ENCODE measurements at regions not wholly inside any gene's neighbourhood (a gene's known extent, or its start where the extent isn't known, plus 50 kb on each side); places are given as distances from the start of the nearest gene placed in this dataset.

DNA sequence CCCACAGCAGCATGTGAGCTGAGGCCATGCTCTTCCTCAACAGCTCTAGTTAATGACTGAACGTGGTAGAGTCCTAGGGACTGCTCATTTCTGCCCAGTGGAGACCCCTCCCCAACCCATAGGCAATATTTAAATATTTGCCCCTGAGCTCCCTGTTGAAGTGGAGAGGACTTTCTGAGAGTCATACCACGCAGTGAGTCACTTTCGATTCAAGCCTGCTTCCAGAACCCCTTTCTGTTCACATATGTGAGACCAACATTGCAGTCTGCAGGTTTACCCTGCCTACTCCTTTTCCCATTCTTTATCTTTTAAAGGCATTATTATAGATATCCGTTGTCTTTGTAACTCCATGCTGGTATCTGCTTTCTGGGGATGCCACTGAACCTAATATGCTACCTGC is 946.3 kb downstream of the JRKL start:
- FAIRE-seq, result no peak

DNA sequence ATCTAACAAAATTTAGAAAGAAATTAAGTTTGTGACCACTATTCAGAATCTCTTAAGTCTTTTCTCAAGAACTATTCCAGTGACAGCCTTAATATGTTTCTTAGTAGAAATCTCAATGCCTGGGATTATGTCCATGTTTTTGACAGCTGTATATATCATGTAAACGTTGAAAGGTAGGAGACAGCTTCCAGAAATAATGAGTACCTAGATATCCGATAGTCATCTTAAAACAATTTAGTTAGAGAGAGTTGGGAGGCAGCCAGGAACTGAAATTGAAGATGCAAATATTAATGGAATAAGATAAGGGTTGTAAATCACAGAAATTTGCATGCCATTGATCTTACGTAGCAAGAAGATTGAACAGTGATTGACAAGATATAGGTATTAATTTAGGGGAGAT is 955.2 kb downstream of the JRKL start:
- FAIRE-seq, result no peak

DNA sequence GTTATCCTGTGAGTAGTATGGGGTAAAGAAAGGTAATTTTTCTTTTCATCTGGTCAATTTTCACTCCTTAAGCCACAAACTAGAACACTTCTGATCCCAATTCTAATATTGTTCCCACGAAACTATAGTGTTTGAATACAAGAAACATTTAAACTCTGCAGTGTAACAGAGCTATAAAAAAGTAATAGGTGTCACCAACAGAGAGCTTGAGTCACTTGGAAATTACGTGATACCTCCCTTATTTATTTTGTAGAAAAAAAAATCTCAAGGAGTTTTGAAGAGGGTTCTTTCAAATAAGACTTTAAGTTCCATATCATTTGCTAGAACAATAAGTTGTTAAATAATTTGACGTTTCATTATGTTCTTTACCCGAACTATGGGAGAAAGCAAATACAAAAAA is 959.4 kb downstream of the JRKL start:
- FAIRE-seq, result no peak

DNA sequence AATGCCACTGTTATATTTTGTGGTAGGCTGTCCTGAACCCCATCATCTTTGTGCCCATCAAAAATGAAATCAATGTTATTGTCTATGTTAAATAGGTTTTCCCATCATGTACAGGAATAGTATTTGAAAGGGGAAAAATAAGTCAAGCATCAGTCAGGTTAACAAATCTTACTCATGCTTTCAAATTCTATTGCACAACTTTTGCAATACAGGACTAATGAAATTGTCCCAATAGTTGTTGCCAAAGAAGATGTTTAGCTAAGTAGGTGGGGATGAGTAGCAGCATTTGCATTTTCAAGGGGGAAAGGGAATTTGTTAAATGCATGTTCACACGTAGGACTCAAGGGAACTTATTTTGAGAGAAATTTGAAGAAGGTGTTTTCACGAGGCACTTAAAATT is 962.1 kb downstream of the JRKL start:
- no peak for FAIRE-seq

DNA sequence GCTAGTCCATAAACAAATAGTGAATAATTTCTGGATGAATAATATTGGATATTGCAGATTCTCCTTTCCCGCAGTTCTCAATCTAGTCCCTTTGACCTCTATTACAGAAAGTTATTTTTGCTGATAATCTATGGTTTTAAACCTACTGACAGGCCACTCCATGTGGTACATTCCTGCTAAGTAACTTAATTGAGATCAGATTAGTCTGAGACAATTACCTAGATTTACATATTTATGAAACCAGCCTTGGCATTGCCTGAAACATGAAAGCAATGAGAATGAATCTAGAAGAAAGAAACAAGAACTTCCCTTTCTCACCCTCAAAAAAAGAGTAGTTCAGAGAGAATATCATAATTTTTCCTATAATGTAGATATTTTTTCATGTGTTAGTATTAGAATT is 964.2 kb downstream of the JRKL start:
- FAIRE-seq, result no peak

DNA sequence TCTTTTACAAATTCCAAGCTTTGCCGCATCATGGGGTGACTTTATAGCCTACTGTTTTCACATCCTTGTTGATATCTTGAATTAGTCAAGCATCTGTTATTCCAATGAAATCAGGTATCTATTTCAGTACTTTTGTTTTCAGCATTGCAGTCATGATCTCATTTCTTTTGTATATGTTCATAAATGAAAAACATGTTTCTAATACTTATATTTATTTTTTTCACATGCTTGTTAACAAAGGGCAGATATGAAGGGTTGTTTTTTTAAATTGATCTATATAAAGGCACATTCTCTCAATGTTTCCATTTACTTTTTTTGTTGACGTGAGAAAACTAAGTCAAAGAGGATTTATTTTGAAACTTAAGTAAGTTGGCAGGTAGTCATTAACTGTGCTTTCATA is 964.8 kb downstream of the JRKL start:
- no peak for FAIRE-seq

DNA sequence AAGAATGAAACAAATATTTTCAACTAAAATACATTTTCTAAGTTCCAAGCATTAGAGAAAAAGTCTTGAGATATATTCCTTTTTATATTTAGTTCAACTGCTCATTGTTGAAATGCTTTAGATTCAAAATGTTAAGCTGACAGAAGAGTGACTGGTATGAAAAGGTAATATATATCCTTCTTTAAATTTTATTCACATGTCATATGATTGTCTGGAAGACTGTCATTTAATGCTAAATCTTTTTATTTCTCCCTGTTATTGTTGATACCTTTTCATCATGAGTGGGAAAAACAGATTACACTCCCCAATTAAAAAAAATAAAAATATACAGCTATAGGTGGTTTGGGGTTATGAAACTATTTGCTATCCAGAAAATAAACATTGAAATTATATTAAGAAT is 965.4 kb downstream of the JRKL start:
- FAIRE-seq, result no peak

DNA sequence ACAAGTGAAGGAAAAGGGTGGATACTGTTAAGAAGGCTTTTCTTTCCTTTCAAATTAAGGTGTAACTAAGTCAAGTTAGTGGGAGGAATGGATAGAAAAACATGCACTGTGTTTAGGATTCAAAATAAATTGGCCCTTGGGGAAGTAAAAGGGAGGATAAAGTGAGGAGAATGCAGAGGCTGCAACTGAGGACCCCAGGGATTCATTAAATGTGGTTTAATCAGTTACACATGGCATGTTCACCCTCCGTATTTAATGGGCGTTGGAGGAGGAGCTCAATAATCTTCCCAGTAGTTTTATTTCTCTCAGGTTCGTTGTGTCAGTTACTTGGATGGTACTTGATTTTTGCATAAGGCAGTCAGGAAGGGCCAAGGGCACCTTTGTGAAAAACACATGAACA is 966.3 kb downstream of the JRKL start:
- FAIRE-seq, result no peak

DNA sequence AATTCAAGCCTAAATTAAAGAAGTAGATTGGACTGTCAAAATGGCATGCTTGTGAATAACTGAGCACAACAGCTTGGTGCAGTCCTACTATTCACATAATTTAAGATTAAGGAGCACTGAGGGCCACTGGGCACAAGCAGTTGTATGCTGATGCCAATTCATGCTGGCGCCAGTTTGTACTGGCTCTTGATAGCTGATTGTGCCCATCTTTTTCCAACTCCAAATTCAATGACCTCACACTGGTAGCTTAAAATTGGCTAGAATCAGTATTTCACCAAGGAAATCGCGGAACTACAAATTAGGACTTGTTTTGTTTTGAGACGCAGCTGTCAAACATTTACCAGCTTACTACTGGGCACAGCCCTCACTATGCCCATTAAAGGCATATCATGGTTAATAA is 969.2 kb downstream of the JRKL start:
- no peak for FAIRE-seq

DNA sequence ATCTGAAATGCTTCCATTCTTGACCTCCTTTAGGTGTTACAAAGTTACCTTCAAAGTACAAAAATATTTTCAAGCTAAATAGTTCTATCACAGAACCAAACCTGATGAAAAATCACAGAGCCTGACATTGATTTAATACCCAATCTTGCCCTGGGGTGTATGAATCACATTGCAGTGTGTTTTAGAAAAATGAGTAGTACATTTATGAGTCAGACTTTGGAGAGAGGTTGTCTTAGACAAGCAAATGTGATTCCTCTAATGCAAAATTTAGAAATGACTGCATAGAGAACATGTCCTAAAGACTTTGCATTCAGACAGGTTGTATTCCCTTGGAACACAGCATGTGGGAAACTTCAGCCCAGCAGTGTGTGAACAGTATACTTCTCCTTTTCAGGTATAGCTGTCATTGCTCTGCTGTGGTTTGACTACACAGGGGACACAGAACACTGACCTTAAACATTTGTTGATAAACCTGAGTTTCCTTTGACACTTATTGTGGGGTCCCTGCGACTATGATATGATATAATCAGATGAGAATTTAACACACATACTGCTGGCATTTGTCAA is 972.1 kb downstream of the JRKL start:
- FAIRE-seq, result no peak

DNA sequence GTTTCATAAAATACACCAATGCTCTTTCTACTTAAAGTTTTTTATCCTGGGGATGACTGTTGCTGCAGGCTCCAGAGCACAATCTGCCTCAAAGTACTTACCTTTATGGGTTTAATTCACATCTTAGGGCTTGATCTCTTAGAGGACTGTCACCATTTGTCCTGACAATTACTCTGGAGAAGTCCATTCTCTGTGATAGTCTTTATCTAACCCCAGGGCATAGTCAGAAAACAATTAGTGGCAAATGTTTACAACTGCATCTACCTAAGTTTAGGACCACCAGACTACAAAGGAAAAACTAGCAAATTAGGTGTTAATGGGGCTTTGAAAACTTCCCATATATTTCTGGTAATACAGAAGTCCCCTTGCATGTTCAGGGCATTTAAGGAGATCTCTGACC is 973.5 kb downstream of the JRKL start:
- FAIRE-seq, result no peak

DNA sequence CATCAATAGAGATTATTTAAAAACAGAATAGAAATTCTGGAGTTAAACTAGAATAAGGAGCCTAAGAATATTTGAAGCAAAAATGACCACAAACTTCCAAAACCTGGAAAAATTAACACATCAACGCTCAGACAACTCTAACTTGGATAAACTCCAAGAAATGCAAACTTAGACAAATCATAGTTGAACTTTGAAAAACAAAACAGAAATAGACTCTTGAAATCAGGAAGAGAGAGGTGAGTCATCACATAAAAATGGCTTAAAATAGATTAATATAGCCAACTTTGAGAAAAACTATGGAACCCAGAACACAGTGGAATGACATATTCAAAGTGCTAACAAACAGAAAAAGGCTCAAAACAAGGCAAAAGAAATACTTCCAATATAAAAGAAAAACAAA is 974.2 kb downstream of the JRKL start:
- FAIRE-seq, result no peak

DNA sequence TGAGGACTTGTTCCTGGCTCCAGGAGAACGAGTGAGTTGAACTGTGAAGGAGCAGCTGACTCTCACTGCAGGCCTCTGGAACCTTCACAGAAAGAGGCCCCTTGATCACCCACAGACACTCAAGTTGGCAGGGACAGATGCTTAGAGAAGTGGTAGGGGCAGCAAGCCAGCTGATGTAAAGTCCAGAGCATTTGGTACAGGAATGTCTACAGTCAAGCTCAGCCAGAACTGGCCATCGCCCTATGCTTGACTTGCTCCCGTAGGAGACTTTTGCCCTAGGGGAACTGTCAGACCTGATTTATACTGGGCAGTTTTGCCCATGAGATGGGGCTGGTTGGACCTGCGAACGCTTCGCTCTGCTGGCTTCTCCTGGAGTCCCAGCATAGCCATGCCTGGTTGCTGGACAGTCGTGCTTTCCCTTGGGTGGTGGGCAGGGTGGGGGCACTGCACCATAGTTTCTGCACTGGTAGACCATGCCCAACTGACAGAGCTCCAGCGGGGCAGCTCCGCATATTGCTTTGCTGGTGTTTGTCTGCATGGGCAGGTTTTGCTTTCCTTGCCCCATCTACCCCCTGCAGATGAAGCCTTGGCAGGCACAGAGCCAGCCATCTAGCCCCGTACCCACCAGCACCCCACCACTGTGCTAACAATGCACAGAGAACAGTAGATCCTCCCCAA is 977.7 kb downstream of the JRKL start:
- no peak for FAIRE-seq

DNA sequence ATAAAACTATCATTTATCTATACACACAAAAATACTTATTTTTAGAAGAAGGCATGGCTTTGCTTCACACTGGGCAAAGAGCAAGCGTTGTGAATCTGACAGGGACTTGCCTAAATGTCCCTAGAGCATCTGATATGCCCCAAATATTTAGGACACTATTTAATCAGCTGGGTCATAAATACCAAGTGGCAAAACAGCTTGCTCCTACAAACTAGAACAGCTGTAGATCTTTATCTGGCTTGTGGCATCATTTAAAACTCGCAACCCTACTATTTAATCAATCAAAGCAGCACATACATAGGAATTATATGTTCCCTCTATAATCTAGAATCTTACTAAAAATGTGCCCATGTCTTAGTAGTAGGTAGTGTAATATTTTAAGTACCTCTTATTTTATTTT is 999.5 kb downstream of the JRKL start:
- no peak for FAIRE-seq

DNA sequence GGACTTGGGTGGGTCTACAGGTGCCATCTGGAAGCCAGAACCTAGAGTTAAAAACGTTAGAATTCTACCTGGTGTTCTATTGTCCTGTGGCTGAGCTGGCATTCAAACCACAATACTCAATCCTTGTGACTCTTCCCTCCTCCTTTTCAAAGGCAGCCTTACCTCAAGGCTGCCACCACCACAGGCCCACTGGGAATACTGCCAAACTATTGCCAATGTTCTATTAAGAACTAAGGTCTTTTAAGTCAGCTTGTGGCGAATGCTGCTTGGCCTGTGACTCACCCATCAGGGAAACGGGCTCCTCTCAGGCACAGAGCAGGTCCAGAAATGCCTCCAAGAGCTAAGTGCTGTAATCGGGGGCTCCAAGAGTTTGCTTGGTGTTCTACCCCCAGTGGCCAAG is 1008.4 kb downstream of the JRKL start:
- FAIRE-seq, result no peak

DNA sequence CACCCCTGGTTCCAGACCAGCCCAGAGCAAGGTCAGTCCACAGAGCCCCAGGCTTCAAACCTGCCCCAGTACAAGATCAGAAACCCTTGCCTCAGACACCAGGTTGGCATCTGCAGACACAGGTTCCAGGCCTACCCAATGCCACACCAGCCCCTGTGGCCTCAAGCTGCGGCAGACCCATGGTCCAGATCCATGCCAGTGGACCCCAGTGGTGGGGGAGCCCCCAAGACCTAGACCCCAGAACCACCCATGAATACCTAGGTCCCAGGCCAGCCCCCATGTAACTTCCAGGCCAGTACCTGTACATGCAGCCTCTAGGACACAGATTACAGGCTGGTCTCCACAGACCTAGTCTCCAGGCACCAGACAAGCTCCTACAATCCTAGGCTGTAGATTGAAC is 1019.3 kb downstream of the JRKL start:
- FAIRE-seq, result no peak

DNA sequence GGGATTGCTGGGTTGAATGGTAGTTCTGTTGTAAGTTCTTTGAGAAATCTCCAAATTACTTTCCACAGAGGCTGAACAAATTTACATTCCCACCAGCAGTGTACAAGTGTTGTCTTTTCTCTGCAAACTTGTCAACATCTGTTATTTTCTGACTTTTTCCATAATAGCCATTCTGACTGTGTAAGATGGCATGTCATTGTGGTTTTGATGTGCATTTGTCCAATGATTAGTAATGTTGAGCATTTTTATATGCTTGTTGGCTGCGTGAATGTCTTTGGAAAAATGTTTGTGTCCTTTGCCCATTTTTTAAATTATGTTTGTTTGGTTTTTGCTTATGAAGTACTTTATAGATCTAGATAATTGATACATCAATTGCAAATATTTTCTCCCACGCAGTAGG is 1025.0 kb downstream of the JRKL start:
- no peak for FAIRE-seq

DNA sequence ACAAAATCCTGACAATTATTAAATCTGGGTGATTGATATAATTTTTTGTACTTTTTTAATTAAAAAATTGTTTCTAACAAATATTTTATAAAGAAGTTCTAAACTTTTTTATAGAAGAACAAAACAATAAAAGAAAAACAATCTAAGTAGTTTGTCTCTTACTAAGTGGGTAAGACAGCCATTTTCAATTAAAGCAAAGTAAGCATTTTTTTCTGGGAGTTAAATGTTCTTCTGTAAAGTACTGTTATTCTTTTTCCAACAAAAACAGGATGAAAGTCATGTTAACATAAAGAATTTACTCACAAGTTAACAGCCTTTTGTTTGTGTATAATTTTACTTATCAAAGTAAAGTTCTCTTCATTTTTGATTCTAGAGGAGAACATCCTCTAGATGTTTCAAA is 1029.9 kb downstream of the JRKL start:
- no peak for FAIRE-seq

DNA sequence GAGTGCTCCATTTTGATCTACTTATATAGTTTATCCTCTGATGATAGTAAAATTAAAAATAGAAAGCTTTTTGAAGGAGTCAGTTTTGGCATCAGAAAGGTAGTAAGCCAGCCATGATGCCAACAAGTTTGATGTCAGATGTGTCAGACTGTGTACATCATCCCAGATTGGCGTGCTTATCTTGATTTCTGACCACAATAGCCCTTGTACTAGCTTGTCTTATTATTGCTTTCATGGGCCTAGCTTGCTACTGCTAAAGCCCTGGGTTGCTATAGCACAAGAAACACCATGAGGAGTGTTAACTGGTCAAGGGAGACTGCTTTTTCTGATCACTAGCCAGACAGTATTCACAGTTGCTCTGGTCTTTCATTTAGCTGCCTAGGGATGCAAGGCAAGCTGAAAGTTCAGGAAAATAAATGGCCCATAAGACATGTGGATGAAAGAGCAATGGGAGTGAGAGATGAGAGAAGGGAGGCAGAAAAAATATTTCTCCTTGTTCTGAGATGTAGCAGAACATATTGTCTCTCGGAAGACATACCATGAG is 1038.5 kb downstream of the JRKL start:
- FAIRE-seq, result no peak

DNA sequence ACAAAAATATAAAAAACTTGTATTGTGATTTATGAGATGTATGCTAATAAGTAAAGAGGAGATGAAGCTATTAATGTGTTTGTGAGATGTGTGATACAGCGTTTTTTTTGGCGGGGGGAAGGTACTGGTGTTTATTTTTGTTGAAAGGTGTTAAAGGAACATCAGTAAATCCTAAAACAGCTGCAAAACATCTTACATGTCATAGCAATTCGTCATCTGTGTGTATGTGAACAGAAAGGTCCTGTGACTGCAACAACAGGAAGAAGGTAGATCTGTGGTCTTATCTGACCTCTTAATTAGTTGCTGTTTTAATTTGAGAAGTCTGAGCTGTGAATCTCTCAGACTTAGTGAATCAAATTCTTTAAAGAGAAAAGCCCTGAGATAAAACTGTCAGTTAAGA is 1041.1 kb downstream of the JRKL start:
- no peak for FAIRE-seq

DNA sequence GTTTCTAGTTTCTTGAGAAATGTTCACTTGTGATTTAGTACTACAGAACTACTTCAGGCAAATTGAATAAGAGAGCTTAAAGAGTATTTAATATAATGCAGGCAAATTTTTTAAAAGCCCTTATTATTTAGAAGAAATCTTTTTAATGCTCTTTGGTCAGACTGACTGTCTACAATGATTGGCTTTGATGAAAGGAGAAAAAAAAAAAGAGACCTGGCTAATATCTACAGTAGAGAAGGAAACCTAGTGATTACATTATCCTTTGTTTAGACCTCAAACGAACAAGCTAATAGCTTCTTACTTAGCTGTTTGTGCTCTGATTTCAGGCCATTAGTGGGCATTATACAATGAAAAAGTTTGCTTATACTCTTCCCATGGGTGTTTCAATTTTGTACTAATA is 1043.1 kb downstream of the JRKL start:
- FAIRE-seq, result no peak

DNA sequence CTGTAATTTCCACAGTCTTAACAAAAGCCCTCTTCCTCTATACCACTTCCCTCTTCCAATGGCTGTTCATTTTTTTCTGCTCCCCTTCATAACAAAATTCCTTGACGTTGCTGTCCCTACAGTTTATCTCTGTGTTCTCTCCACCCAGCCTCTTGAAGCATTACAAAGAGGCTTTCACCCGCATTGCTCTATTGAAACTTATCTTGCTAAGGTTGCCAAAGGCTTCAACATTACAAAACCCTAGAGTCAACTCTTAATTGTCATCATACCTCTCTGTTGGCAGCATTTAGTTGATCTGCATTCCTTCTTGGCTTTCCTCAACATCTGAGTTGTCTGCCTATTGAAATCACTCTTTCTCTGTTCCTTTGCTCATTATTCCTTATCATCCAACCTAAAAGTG is 1055.7 kb downstream of the JRKL start:
- no peak for FAIRE-seq

DNA sequence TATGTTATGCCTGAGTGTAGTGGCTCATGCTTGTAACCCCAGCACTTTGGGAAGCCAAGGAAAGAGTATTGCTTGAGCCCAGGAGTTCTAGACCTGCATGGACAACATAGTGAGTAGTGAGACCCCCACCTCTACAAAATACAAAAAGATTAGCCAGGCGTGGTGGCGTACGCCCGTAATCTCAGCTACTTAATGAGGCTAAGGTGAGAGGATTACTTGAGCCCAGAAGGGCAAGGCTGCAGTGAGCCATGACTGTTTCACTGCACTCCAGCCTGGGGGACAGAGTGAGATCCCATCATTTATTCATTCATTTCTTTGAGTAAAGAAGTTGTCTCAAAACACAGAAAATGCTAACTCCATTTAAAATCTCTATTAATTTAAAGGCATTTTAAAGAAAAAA is 1061.6 kb downstream of the JRKL start:
- no peak for FAIRE-seq

DNA sequence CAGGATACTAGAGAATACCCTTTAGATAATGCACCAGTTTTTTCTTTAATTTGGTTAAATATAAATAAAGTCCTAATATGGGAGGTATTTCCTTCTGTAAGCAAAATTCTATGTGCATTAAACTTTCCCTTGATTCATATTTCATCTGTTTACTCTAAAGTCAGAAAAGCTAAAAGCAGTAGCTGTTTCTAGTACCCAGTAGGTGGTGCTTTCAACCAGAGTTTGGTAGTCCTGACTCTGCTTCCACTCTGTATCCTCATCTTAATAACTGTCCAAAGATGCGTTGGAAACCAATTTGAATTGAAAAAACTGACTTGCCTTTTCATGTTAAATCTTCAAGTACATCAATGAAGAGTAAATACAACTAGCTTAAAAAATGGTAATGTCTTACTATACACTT is 1065.2 kb downstream of the JRKL start:
- FAIRE-seq, result no peak

DNA sequence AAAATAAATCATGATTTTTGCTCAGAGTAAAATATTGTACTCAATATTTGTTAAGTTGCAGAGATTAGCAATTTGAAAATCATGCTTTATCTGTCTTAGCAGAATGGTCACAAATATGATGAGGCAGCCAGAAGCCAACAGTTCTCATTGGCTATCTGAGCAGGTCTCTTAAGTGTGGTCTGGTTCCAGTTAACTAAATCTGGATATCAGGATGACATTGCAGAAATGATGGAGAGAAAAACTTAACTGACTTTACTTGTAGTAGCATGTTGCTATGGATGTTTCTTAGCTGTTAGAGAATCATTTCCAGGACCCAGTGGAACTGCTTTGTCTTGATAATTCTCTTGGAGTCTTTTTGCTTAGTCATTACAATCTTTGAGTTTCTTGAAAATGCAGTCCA is 1070.3 kb downstream of the JRKL start:
- no peak for FAIRE-seq
